WTC11 (cell line): ENCODE measurements at regions not wholly inside any gene's neighbourhood (a gene's known extent, or its start where the extent isn't known, plus 50 kb on each side); places are given as distances from the start of the nearest gene placed in this dataset.

Source experiments
- ATF1 ChIP-seq: sonication (generic); formaldehyde crosslinking; IDR thresholded peaks from 2 replicates; pipeline ENCODE4 v1.8.1; 2023; ENCODE audit warnings: mild to moderate bottlenecking, moderate library complexity, missing genetic modification reagents
- CREB1 ChIP-seq: sonication (generic); formaldehyde crosslinking; IDR thresholded peaks from 2 replicates; pipeline ENCODE4 v1.8.0; 2023; ENCODE audit warnings: mild to moderate bottlenecking, missing genetic modification reagents
- ELF4 ChIP-seq: sonication (generic); formaldehyde crosslinking; IDR thresholded peaks from 2 replicates; pipeline ENCODE4 v1.8.1; 2022; ENCODE audit warnings: low read depth, mild to moderate bottlenecking, moderate library complexity, missing genetic modification reagents
- ESRRA ChIP-seq: sonication (generic); formaldehyde crosslinking; IDR thresholded peaks from 2 replicates; pipeline ENCODE4 v1.8.1; 2022; ENCODE audit warnings: mild to moderate bottlenecking, missing genetic modification reagents, borderline replicate concordance
- ETV6 ChIP-seq: sonication (generic); formaldehyde crosslinking; IDR thresholded peaks from 2 replicates; pipeline ENCODE4 v1.8.1; 2022; ENCODE audit warnings: mild to moderate bottlenecking, missing genetic modification reagents
- NR1H2 ChIP-seq: sonication (generic); formaldehyde crosslinking; IDR thresholded peaks from 2 replicates; pipeline ENCODE4 v1.9.0; 2021; ENCODE audit warnings: mild to moderate bottlenecking, moderate library complexity, missing genetic modification reagents
- ZNF121 ChIP-seq: sonication (generic); formaldehyde crosslinking; IDR thresholded peaks from 2 replicates; pipeline ENCODE4 v1.8.0; 2023; ENCODE audit warnings: missing genetic modification reagents
- ZNF396 ChIP-seq: fragments of 250-450 bp; sonication (Bioruptor Pico); IDR thresholded peaks from 2 replicates; pipeline ENCODE4 v1.8.0; 2021; ENCODE audit warnings: mild to moderate bottlenecking, moderate library complexity, borderline replicate concordance
- TF ChIP-seq, protein P1 (sequence below): sonication (generic); formaldehyde crosslinking; IDR thresholded peaks from 2 replicates; pipeline ENCODE4 v1.8.0; 2022; ENCODE audit warnings: mild to moderate bottlenecking, missing genetic modification reagents
- TF ChIP-seq, protein P2 (sequence below): sonication (generic); formaldehyde crosslinking; IDR thresholded peaks from 2 replicates; pipeline ENCODE4 v1.8.1; 2023; ENCODE audit warnings: mild to moderate bottlenecking, missing genetic modification reagents
- TF ChIP-seq, protein P3 (sequence below): sonication (generic); formaldehyde crosslinking; conservative IDR thresholded peaks from 2 replicates; pipeline ENCODE4 v1.8.1; 2023; ENCODE audit warnings: mild to moderate bottlenecking, low read depth, missing genetic modification reagents, moderate library complexity
- TF ChIP-seq, protein P4 (sequence below): fragments of 200-600 bp; IDR thresholded peaks from 2 replicates; pipeline ENCODE4 v1.8.0; 2022; ENCODE audit warnings: antibody characterized with exemption

DNA sequence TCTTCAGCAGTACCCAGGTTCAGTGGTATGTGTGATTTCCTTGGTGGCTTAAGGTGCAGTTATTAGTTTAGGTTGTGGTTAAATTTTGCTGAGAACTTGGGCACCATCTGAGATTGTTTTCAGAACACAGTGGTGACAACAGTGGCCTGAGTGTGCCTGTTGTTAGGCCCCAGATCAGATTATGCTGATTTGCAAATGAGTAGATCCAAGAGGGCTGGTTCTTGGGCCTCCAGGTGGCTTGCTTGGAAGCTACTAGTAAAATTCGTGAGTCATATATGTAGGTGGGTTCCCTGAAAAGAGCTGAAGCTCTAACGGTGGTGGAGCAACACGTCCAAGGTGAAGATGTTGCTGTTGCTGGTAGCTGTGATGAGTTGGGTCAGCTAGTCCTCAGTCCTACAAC, 2619.6 kb downstream of the PCDH7 start:
- TF ChIP-seq, protein P1, sequence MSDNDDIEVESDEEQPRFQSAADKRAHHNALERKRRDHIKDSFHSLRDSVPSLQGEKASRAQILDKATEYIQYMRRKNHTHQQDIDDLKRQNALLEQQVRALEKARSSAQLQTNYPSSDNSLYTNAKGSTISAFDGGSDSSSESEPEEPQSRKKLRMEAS (CRISPR knock-in tag): no peak
- TF ChIP-seq ZNF396 (CRISPR knock-in tag) (no peak), NR1H2 (CRISPR knock-in tag) (no peak), ESRRA (CRISPR knock-in tag) (no peak), ELF4 (CRISPR knock-in tag) (no peak), ATF1 (CRISPR knock-in tag) (no peak), CREB1 (CRISPR knock-in tag) (no peak), ZNF121 (CRISPR knock-in tag) (no peak), ETV6 (CRISPR knock-in tag) (no peak)
- TF ChIP-seq, protein P2, sequence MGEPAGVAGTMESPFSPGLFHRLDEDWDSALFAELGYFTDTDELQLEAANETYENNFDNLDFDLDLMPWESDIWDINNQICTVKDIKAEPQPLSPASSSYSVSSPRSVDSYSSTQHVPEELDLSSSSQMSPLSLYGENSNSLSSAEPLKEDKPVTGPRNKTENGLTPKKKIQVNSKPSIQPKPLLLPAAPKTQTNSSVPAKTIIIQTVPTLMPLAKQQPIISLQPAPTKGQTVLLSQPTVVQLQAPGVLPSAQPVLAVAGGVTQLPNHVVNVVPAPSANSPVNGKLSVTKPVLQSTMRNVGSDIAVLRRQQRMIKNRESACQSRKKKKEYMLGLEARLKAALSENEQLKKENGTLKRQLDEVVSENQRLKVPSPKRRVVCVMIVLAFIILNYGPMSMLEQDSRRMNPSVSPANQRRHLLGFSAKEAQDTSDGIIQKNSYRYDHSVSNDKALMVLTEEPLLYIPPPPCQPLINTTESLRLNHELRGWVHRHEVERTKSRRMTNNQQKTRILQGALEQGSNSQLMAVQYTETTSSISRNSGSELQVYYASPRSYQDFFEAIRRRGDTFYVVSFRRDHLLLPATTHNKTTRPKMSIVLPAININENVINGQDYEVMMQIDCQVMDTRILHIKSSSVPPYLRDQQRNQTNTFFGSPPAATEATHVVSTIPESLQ: no peak
- TF ChIP-seq, protein P3, sequence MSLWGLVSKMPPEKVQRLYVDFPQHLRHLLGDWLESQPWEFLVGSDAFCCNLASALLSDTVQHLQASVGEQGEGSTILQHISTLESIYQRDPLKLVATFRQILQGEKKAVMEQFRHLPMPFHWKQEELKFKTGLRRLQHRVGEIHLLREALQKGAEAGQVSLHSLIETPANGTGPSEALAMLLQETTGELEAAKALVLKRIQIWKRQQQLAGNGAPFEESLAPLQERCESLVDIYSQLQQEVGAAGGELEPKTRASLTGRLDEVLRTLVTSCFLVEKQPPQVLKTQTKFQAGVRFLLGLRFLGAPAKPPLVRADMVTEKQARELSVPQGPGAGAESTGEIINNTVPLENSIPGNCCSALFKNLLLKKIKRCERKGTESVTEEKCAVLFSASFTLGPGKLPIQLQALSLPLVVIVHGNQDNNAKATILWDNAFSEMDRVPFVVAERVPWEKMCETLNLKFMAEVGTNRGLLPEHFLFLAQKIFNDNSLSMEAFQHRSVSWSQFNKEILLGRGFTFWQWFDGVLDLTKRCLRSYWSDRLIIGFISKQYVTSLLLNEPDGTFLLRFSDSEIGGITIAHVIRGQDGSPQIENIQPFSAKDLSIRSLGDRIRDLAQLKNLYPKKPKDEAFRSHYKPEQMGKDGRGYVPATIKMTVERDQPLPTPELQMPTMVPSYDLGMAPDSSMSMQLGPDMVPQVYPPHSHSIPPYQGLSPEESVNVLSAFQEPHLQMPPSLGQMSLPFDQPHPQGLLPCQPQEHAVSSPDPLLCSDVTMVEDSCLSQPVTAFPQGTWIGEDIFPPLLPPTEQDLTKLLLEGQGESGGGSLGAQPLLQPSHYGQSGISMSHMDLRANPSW (CRISPR knock-in tag): no peak
- TF ChIP-seq, protein P4, sequence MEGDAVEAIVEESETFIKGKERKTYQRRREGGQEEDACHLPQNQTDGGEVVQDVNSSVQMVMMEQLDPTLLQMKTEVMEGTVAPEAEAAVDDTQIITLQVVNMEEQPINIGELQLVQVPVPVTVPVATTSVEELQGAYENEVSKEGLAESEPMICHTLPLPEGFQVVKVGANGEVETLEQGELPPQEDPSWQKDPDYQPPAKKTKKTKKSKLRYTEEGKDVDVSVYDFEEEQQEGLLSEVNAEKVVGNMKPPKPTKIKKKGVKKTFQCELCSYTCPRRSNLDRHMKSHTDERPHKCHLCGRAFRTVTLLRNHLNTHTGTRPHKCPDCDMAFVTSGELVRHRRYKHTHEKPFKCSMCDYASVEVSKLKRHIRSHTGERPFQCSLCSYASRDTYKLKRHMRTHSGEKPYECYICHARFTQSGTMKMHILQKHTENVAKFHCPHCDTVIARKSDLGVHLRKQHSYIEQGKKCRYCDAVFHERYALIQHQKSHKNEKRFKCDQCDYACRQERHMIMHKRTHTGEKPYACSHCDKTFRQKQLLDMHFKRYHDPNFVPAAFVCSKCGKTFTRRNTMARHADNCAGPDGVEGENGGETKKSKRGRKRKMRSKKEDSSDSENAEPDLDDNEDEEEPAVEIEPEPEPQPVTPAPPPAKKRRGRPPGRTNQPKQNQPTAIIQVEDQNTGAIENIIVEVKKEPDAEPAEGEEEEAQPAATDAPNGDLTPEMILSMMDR: no peak
